Nephron progenitor cell (in vitro differentiated cells): ENCODE measurements at regions not wholly inside any gene's neighbourhood (a gene's known extent, or its start where the extent isn't known, plus 50 kb on each side); places are given as distances from the start of the nearest gene placed in this dataset.

Source experiments
- DNase-seq: peaks from one replicate; pipeline ENCODE4 v3.0.0; 2021
- H3K27ac Mint-ChIP-seq: 2 replicates; pipeline ENCODE4 v1.8.0; 2021; ENCODE audit warnings: mild to moderate bottlenecking, moderate library complexity, mixed read lengths
- H3K27me3 Mint-ChIP-seq: 2 replicates; pipeline ENCODE4 v1.8.0; 2021; ENCODE audit warnings: mild to moderate bottlenecking, low read depth, mixed read lengths; ENCODE audit not compliant: poor library complexity
- H3K36me3 Mint-ChIP-seq: 2 replicates; pipeline ENCODE4 v1.8.0; 2021; ENCODE audit warnings: low read depth, mixed read lengths
- H3K4me1 Mint-ChIP-seq: 2 replicates; pipeline ENCODE4 v1.8.0; 2021; ENCODE audit warnings: mixed read lengths
- H3K4me3 Mint-ChIP-seq: 2 replicates; pipeline ENCODE4 v1.8.0; 2021; ENCODE audit warnings: mild to moderate bottlenecking, moderate library complexity, mixed read lengths
- H3K9me3 Mint-ChIP-seq: 2 replicates; pipeline ENCODE4 v1.8.0; 2021; ENCODE audit warnings: mild to moderate bottlenecking, moderate library complexity, mixed read lengths
- CTCF ChIP-seq: fragments of 200-600 bp; sonication (generic); IDR thresholded peaks from 2 replicates; pipeline ENCODE4 v1.5.0; 2021; ENCODE audit warnings: antibody characterized with exemption

- peaks cover 15% of the 10 kb centered on the region for H3K27me3 Mint-ChIP-seq
- H3K9me3 Mint-ChIP-seq: peaks cover 12% of the 10 kb centered on the region
- H3K4me3 Mint-ChIP-seq: no peak overlapping the region
- H3K4me1 Mint-ChIP-seq: no peaks in the 10 kb centered on the region
- no peak overlapping the region for H3K27ac Mint-ChIP-seq
- no peaks in the 10 kb centered on the region for H3K36me3 Mint-ChIP-seq
- TF ChIP-seq CTCF: no peak
- DNase-seq: no peak
Observed at GRCh38 chr5:10122076-10122726, 127.5 kb downstream of the ATPSCKMT start.

DNA sequence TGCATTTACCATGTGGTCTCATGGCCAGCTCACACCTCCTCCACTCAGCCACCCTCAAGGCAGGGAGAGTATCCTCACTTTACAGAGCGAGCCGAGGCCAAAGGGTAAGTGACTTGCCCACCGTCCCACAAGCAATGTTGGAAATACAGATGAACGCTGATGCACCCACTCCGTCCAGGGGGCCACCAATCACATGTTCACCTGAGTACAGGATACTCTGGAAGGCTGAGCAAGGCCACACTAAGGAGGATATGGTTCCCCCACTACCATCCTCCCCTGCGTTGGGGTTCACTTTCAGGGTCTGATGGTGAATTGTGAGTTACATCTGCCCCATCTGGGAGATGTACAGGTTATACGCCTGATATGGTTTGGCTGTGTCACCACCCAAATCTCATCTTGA, 128.8 kb downstream of the ATPSCKMT start:
- no peaks in the 10 kb centered on the region for H3K4me1 Mint-ChIP-seq
- H3K4me3 Mint-ChIP-seq: no peak overlapping the region
- H3K27me3 Mint-ChIP-seq: peaks cover 18% of the 10 kb centered on the region
- DNase-seq: no peak
- H3K27ac Mint-ChIP-seq: no peak overlapping the region
- no peaks in the 10 kb centered on the region for H3K36me3 Mint-ChIP-seq
- no peak for TF ChIP-seq CTCF
- peaks cover 12% of the 10 kb centered on the region for H3K9me3 Mint-ChIP-seq

GRCh38 chr5:10118150-10118549, 131.5 kb downstream of the ATPSCKMT start:
- peaks cover 21% of the 10 kb centered on the region for H3K27me3 Mint-ChIP-seq
- DNase-seq: no peak
- H3K36me3 Mint-ChIP-seq: no peaks in the 10 kb centered on the region
- H3K9me3 Mint-ChIP-seq: peaks cover 17% of the 10 kb centered on the region
- no peak overlapping the region for H3K27ac Mint-ChIP-seq
- H3K4me3 Mint-ChIP-seq: no peak overlapping the region
- no peak for TF ChIP-seq CTCF
- H3K4me1 Mint-ChIP-seq: no peaks in the 10 kb centered on the region

GRCh38 chr5:10116594-10116993, 133.1 kb downstream of the ATPSCKMT start:
- DNase-seq: no peak
- TF ChIP-seq CTCF: no peak
- no peaks in the 10 kb centered on the region for H3K4me1 Mint-ChIP-seq
- peaks cover 21% of the 10 kb centered on the region for H3K27me3 Mint-ChIP-seq
- no peak overlapping the region for H3K4me3 Mint-ChIP-seq
- no peaks in the 10 kb centered on the region for H3K36me3 Mint-ChIP-seq
- H3K9me3 Mint-ChIP-seq: peaks cover 17% of the 10 kb centered on the region
- no peak overlapping the region for H3K27ac Mint-ChIP-seq

- Mint-ChIP-seq H3K27ac (no peak overlapping the region), H3K4me3 (no peak overlapping the region), H3K27me3 (peaks cover 21% of the 10 kb centered on the region), H3K4me1 (no peaks in the 10 kb centered on the region), H3K9me3 (peaks cover 17% of the 10 kb centered on the region), H3K36me3 (no peaks in the 10 kb centered on the region)
- DNase-seq: no peak
- TF ChIP-seq CTCF: no peak
Observed at GRCh38 chr5:10115669-10116068, 134.0 kb downstream of the ATPSCKMT start.

DNA sequence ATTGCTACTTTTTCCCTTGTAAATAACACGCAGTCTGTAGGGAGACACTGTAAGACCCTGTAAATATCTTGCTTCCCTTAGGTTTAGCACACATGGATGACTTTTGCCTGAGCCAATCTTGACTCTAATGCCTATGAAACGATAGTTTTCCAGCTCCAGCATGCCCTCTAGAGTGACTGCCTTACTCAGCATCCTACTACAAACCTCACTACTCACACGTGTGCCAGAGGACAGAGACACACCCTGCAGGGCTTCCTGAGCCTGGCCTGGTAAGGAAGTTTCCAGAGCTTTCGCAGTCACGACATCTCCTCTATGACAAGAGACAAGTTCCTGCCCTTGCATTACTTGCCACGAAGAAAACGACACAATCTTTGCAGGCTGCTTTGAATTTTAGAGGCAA, 138.1 kb downstream of the ATPSCKMT start:
- TF ChIP-seq CTCF: peak; percentile 48
- peaks cover 6% of the 10 kb centered on the region for H3K9me3 Mint-ChIP-seq
- no peak overlapping the region for H3K4me3 Mint-ChIP-seq
- H3K27ac Mint-ChIP-seq: no peak overlapping the region
- peaks cover 7% of the 10 kb centered on the region for H3K27me3 Mint-ChIP-seq
- H3K36me3 Mint-ChIP-seq: no peaks in the 10 kb centered on the region
- H3K4me1 Mint-ChIP-seq: no peaks in the 10 kb centered on the region
- peak; percentile 20 for DNase-seq
